ENCODE measurements at regions not wholly inside any gene's neighbourhood (a gene's known extent, or its start where the extent isn't known, plus 50 kb on each side); places are given as distances from the start of the nearest gene placed in this dataset.

- Histone ChIP-seq H3K36me3 (no peaks in the 10 kb centered on the region), H3K9me3 (no peaks in the 10 kb centered on the region), H3K27me3 (no peaks in the 10 kb centered on the region), H3K4me3 (no peak overlapping the region), H3K27ac (no peak overlapping the region), H3K4me1 (no peaks in the 10 kb centered on the region)
- TF ChIP-seq CTCF (IDR thresholded peaks at IDR 0.05) = no peak
- no peak for DNase-seq (ENCODE audit: low spot score in 2 of 2)
- intact Hi-C loops (cut with DNase I) = no loop called here
Measured at GRCh38 chr6:65943051-65943450, 236.0 kb upstream of the EYS start.

DNA sequence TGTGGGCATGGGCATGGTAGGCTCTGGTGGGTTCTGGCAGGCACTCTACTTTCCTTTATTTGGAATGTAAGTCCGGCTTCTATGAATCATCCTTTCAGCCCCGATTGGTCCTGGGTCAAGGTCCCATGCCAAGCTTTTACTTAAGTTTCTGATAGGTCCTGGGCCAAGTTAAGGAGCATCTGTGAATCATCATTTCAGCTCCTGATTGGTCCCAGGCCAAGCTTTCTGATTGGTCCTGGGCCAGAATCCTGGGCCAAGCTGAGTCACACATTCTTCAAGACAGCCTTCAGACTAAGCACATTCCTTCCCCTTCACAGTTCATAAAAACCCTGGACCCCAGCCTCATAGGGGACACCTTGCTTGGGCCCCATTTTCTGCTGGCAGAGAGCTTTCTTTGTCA, 231.0 kb upstream of the EYS start:
- no peaks in the 10 kb centered on the region for H3K27me3 ChIP-seq
- no peak for DNase-seq (ENCODE audit: low spot score in 2 of 2)
- TF ChIP-seq CTCF (IDR thresholded peaks at IDR 0.05) = no peak
- no peak overlapping the region for H3K27ac ChIP-seq
- H3K36me3 ChIP-seq = no peaks in the 10 kb centered on the region
- H3K4me1 ChIP-seq = no peaks in the 10 kb centered on the region
- no peaks in the 10 kb centered on the region for H3K9me3 ChIP-seq
- H3K4me3 ChIP-seq = no peak overlapping the region
- intact Hi-C loops (cut with DNase I) = no loop called here

DNA sequence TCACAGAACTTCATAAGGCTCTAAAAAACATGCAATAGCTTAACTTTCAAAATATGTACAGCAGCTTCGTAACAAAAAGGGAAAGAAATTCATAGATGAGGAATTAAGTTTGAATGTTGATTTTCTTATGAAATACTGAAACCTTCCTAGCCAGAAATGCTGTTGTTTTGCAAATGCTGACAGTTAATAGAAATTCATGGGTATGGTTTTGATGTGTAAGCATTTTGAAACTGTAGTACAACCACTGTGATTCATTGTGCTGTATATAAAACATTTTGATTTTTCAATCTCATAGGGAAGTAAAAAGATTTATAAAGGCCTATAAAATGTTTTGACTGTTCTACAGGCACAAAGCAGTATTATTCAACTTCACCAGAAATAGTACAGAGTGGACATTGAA, 228.4 kb upstream of the EYS start:
- DNase-seq (ENCODE audit: low spot score in 2 of 2) = no peak
- TF ChIP-seq CTCF (IDR thresholded peaks at IDR 0.05) = no peak

GRCh38 chr6:65933390-65933789, 226.4 kb upstream of the EYS start:
- no peaks in the 10 kb centered on the region for H3K4me1 ChIP-seq
- intact Hi-C loops (cut with DNase I) = no loop called here
- TF ChIP-seq CTCF (IDR thresholded peaks at IDR 0.05) = no peak
- no peak for DNase-seq (ENCODE audit: low spot score in 2 of 2)
- H3K36me3 ChIP-seq = no peaks in the 10 kb centered on the region
- no peaks in the 10 kb centered on the region for H3K9me3 ChIP-seq
- H3K27me3 ChIP-seq = no peaks in the 10 kb centered on the region
- no peak overlapping the region for H3K4me3 ChIP-seq
- no peak overlapping the region for H3K27ac ChIP-seq

More for the DNA sequence above, 228.4 kb upstream of the EYS start:
- intact Hi-C loops (cut with DNase I) = no loop called here
- no peaks in the 10 kb centered on the region for H3K27me3 ChIP-seq
- H3K9me3 ChIP-seq = no peaks in the 10 kb centered on the region
- no peak overlapping the region for H3K4me3 ChIP-seq
- no peak overlapping the region for H3K27ac ChIP-seq
- no peaks in the 10 kb centered on the region for H3K36me3 ChIP-seq
- no peaks in the 10 kb centered on the region for H3K4me1 ChIP-seq

DNA sequence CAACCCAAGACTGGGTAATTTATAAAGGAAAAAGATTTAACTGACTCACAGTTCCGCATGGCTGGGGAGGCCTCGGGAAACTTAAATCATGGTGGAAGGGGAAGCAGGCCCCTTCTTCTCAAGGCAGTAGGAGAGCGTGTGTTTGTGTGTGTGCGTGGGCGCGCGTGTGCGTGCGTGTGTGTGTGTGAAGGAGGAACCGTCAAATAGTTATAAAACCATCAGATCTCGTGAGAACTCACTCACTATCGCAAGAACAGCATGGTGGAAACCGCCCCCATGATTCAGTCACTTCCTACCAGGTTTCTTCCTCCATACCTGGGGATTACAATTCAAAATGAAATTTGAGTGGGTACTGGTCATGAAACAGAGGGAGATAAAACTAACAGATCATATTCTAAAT, 220.1 kb upstream of the EYS start:
- Histone ChIP-seq H3K9me3 (no peaks in the 10 kb centered on the region), H3K4me3 (no peak overlapping the region), H3K27me3 (no peaks in the 10 kb centered on the region), H3K27ac (no peak overlapping the region), H3K4me1 (no peaks in the 10 kb centered on the region), H3K36me3 (no peaks in the 10 kb centered on the region)
- TF ChIP-seq CTCF (IDR thresholded peaks at IDR 0.05) = no peak
- intact Hi-C loops (cut with DNase I) = no loop called here
- no peak for DNase-seq (ENCODE audit: low spot score in 2 of 2)

DNA sequence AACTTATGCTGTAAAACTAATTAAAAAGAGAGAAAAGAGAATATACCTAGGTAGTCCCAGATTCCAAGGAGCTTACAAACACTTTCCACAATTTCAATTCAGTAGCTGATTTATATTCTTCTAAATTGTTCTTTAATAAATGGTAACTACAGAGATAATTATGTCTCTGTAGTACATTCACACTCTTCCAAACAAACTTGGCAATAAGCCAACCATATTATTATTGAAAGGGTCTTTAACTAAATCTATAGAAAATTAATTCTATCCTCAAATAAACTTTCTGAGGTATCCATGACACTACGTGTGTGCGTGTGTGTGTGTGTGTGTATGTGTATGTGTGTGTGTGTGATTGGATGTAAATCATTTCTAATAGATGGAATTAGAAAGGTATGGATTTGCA, 217.4 kb upstream of the EYS start:
- H3K27me3 ChIP-seq = no peaks in the 10 kb centered on the region
- H3K4me1 ChIP-seq = no peaks in the 10 kb centered on the region
- H3K9me3 ChIP-seq = no peaks in the 10 kb centered on the region
- DNase-seq (ENCODE audit: low spot score in 2 of 2) = no peak
- no peaks in the 10 kb centered on the region for H3K36me3 ChIP-seq
- intact Hi-C loops (cut with DNase I) = no loop called here
- no peak overlapping the region for H3K27ac ChIP-seq
- no peak for TF ChIP-seq CTCF (IDR thresholded peaks at IDR 0.05)
- H3K4me3 ChIP-seq = no peak overlapping the region

All from ascending aorta (tissue), 2 donors.